BJ (cell line): ENCODE measurements at regions not wholly inside any gene's neighbourhood (a gene's known extent, or its start where the extent isn't known, plus 50 kb on each side); places are given as distances from the start of the nearest gene placed in this dataset.

ENCODE experiments used
- CTCF ChIA-PET: fragments of 350-600 bp; formaldehyde crosslinking; extraction: SDS; loops from one replicate; lab custom pipeline; 2021; ENCODE audit warnings: antibody characterized with exemption, inconsistent platforms; lab: Yijun Ruan, JAX
- POLR2A ChIA-PET: fragments of 300-600 bp; sonication (Branson Sonifier 250); formaldehyde crosslinking; extraction: SDS; loops from one replicate; lab custom pipeline; 2021; ENCODE audit warnings: antibody characterized with exemption; lab: Charles Lee
- DNase-seq: peaks from one replicate; pipeline ENCODE4 v3.0.0-alpha.2; 2011; ENCODE audit warnings: low read depth
- H3K27me3 ChIP-seq: 2 replicates; pipeline ENCODE4 v1.6.0; 2011; ENCODE audit warnings: low read length; ENCODE audit not compliant: control insufficient read depth, insufficient read depth
- H3K36me3 ChIP-seq: 2 replicates; pipeline ENCODE4 v1.5.1; 2011; ENCODE audit warnings: low read length; ENCODE audit not compliant: control insufficient read depth, insufficient read depth
- H3K4me3 ChIP-seq: 2 replicates; pipeline ENCODE4 v1.5.1; 2011; ENCODE audit warnings: low read depth, mild to moderate bottlenecking, control low read depth, low read length
- CTCF ChIP-seq: IDR thresholded peaks from 2 replicates; pipeline ENCODE4 v1.5.1; 2011; ENCODE audit warnings: low read depth, mild to moderate bottlenecking, control low read depth, inconsistent platforms, low read length, moderate library complexity; ENCODE audit not compliant: insufficient read depth

DNA sequence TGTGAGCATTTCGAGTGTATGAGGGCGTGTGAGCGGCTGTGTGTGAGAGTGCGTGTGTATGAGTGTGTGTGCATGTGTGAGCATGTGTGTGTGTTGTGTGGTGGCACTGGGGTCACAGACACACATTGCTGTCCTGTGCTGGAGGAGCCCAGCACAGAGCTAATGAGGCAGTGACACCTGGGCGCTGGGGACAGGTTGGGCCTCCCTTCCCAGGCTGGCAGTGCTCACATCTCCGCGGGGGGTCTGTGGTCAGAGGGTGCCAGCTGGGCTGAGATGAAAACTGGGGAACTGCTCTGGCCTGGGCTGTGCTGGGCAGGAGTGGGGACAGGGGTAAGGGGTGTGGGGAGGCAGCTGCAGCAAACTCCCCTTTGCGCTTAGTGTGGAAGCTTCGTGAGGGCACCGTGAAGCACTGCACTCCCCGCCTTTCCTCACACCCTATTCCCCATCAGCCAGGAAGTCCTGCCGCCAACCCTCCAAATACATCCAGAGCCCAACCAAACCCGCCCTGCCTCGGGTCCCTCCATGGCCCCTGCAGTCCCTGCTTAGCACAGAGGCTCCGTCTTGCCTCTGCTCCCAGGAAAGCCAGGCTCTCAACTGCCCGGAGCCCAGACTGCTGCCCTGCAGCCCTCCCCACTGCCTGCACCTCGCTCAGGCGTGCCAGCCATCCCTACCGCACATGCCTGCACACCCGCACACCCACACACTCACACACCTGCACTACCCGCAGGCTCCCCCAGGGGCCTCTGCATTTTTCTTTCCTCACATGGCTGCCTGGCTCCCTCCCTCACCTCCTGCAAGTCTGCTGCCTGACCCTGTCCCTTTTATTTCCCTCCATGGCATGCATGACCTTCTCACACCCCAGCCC is 62.0 kb upstream of the THY1 start:
- H3K4me3 ChIP-seq: no peak overlapping the region
- ChIA-PET CTCF (interaction anchor here (1.3 kb wide), 1 partner anchor 49 kb away, joined by 5 read pairs; no protein-coding TSS in a partner anchor), POLR2A (no interaction called here)
- peaks cover 11% of the 10 kb centered on the region for H3K27me3 ChIP-seq
- H3K36me3 ChIP-seq: no peaks in the 10 kb centered on the region
- DNase-seq: no peak
- TF ChIP-seq CTCF: peak; percentile 8; the same call in 1 of the 2 replicates

- H3K4me3 ChIP-seq: no peak overlapping the region
- ChIA-PET POLR2A (no interaction called here), CTCF (interaction anchor here (0.7 to 1.5 kb wide), 5 partner anchors 8 to 685 kb away, joined by 3 to 8 read pairs (median 3); no protein-coding TSS in a partner anchor)
- TF ChIP-seq CTCF: no peak
- DNase-seq: no peak
- H3K27me3 ChIP-seq: peaks cover 11% of the 10 kb centered on the region
- H3K36me3 ChIP-seq: no peaks in the 10 kb centered on the region
Measured at GRCh38 chr11:119483881-119484371, 61.0 kb upstream of the THY1 start.

DNA sequence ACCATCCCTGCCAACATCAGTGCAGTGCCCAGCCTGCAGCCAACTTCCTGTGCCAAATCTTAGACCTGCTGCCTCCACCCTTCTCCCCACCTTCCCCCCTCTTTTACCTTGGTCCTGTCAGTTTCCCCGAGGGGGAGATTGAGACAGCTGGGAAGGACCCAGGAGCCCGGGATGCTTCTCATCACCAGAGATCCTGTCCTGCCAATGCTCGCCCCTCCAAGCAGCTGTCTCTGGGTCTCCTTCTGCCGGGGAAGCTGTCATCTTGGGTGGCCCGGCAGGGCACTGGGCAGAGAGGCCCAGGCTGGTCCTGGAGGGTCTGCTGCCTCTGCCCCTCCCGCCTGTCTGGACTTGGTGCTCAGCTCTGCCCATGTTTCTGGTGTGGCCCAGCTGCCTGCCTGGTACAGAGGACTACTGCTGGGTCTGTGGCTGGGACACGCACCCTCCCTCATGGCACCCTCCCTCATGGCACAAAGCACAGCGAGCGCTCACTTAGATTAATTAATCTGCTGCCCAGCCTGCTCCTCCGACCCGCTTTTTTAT is 60.4 kb upstream of the THY1 start:
- no peak for TF ChIP-seq CTCF
- DNase-seq: no peak
- Histone ChIP-seq H3K27me3 (peaks cover 11% of the 10 kb centered on the region), H3K36me3 (no peaks in the 10 kb centered on the region), H3K4me3 (no peak overlapping the region)
- POLR2A ChIA-PET: no interaction called here
- CTCF ChIA-PET: interaction anchor here (0.7 to 4.2 kb wide), 7 partner anchors 9 to 685 kb away, joined by 3 to 45 read pairs (median 7); no protein-coding TSS in a partner anchor

DNA sequence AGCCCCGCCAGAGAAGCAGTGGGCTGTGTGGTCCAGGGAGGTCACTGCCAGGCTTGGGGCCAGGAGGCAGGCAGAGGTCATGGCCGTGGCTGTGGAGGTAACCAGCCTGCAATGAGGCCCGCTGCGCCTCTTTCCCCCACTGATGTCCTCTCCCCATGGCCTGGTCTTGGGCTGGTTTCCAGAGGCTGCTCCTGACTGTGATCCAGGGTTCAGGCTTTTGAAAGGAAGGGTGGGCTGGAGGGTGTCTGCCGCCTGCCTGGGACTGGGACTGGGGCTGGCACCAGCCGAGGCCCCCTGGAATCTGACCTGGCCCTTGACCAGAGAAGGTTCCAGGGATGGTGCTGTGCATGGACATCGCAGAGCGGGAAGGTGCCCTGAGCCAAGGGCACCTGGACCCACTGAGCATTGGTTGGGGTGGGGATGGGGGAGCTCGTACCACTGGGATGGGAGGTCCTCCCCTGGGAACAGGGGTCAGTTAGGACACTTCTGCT is 59.6 kb upstream of the THY1 start:
- no peak overlapping the region for H3K4me3 ChIP-seq
- ChIA-PET POLR2A (no interaction called here), CTCF (interaction anchor here (0.8 to 4.2 kb wide), 7 partner anchors 11 to 100 kb away, joined by 3 to 45 read pairs (median 5); no protein-coding TSS in a partner anchor)
- peaks cover 8% of the 10 kb centered on the region for H3K27me3 ChIP-seq
- DNase-seq: no peak
- H3K36me3 ChIP-seq: no peaks in the 10 kb centered on the region
- no peak for TF ChIP-seq CTCF
